IMR-90 (cell line): ENCODE measurements at regions not wholly inside any gene's neighbourhood (a gene's known extent, or its start where the extent isn't known, plus 50 kb on each side); places are given as distances from the start of the nearest gene placed in this dataset.

Experiments used
- ATAC-seq: fragments of 200-7000 bp; cut with Tn5 transposase; 2 replicates; pipeline ENCODE4 v1.9.1; 2020; ENCODE audit warnings: low read depth, mild to moderate bottlenecking, moderate library complexity
- BruUV-seq: library from RNA; stranded (reverse); fragments of 400-500 nt; replicated peaks from 2 replicates; lab custom pipeline; 2021; lab: Mats Ljungman, UMichigan
- CTCF ChIA-PET: fragments of 300-600 bp; formaldehyde crosslinking; extraction: SDS; loops from one replicate; lab custom pipeline; 2021; ENCODE audit warnings: antibody characterized with exemption; lab: Yijun Ruan, JAX
- POLR2A ChIA-PET: fragments of 300-600 bp; sonication (Branson Sonifier 250); formaldehyde crosslinking; loops from one replicate; lab custom pipeline; 2022; ENCODE audit warnings: antibody characterized with exemption; ENCODE audit not compliant: unreplicated experiment; lab: Charles Lee
- DNase-seq: peaks from one replicate; pipeline ENCODE4 v3.0.0; 2013
- H2AFZ ChIP-seq: replicated peaks from 2 replicates; pipeline ENCODE3; 2013; ENCODE audit warnings: low read length, mild to moderate bottlenecking; ENCODE audit not compliant: poor library complexity
- H2AK5ac ChIP-seq: 2 replicates; pipeline ENCODE4 v1.6.1; 2013; ENCODE audit warnings: low read depth, low read length, inconsistent platforms
- H2AK9ac ChIP-seq: replicated peaks from 2 replicates; pipeline ENCODE3; 2013; ENCODE audit warnings: mild to moderate bottlenecking, low read depth, low read length, moderate library complexity; ENCODE audit not compliant: poor library complexity
- H2BK120ac ChIP-seq: 2 replicates; pipeline ENCODE4 v1.6.1; 2013; ENCODE audit warnings: low read depth, low read length, inconsistent platforms
- H2BK15ac ChIP-seq: 3 replicates; pipeline ENCODE4 v1.6.1; 2013; ENCODE audit warnings: low read depth, low read length, inconsistent platforms
- H2BK20ac ChIP-seq: 2 replicates; pipeline ENCODE4 v1.6.1; 2013; ENCODE audit warnings: low read depth, mild to moderate bottlenecking, inconsistent platforms, low read length, moderate library complexity
- H2BK5ac ChIP-seq: 2 replicates; pipeline ENCODE4 v1.6.1; 2013; ENCODE audit warnings: mild to moderate bottlenecking, low read depth, low read length, inconsistent platforms; ENCODE audit not compliant: poor library complexity, severe bottlenecking
- H3K14ac ChIP-seq: replicated peaks from 2 replicates; pipeline ENCODE4 v1.6.1; 2013; ENCODE audit warnings: low read depth, low read length, inconsistent platforms
- H3K18ac ChIP-seq: 2 replicates; pipeline ENCODE4 v1.6.1; 2013; ENCODE audit warnings: low read depth, low read length, control low read depth
- H3K23ac ChIP-seq: 2 replicates; pipeline ENCODE4 v1.6.1; 2013; ENCODE audit warnings: low read depth, low read length, inconsistent platforms
- H3K27ac ChIP-seq: 2 replicates; pipeline ENCODE4 v1.5.1; 2013; ENCODE audit warnings: mild to moderate bottlenecking, control low read depth, low read length; ENCODE audit not compliant: insufficient read depth
- H3K27me3 ChIP-seq: 2 replicates; pipeline ENCODE4 v1.6.1; 2013; ENCODE audit warnings: low read length; ENCODE audit not compliant: control insufficient read depth, insufficient read depth
- H3K36me3 ChIP-seq: 2 replicates; pipeline ENCODE4 v1.6.1; 2013; ENCODE audit warnings: low read length, mixed read lengths; ENCODE audit not compliant: control insufficient read depth, insufficient read depth
- H3K4ac ChIP-seq: 2 replicates; pipeline ENCODE4 v1.6.1; 2013; ENCODE audit warnings: low read depth, low read length, inconsistent platforms
- H3K4me1 ChIP-seq: 2 replicates; pipeline ENCODE4 v1.6.1; 2013; ENCODE audit warnings: low read length, mixed read lengths; ENCODE audit not compliant: control insufficient read depth, insufficient read depth
- H3K4me2 ChIP-seq: 2 replicates; pipeline ENCODE4 v1.6.1; 2013; ENCODE audit warnings: low read depth, mild to moderate bottlenecking, control low read depth, low read length, moderate library complexity
- H3K4me3 ChIP-seq: 2 replicates; pipeline ENCODE4 v1.5.1; 2013; ENCODE audit warnings: low read depth, mild to moderate bottlenecking, control low read depth, low read length, moderate library complexity; ENCODE audit not compliant: insufficient read depth
- H3K56ac ChIP-seq: 2 replicates; pipeline ENCODE4 v1.6.1; 2013; ENCODE audit warnings: low read length, inconsistent platforms; ENCODE audit not compliant: insufficient read depth; ENCODE audit errors: extremely low read depth
- H3K79me1 ChIP-seq, 2 experiments: 2 replicates each; pipeline ENCODE4 v1.6.1; 2013; ENCODE audit warnings: low read length in 2 of 2, inconsistent platforms in 1 of 2, low read depth in 1 of 2
- H3K9ac ChIP-seq: 2 replicates; pipeline ENCODE4 v1.6.1; 2013; ENCODE audit warnings: low read depth, low read length, control low read depth
- H3K9me1 ChIP-seq: 2 replicates; pipeline ENCODE4 v1.6.1; 2013; ENCODE audit warnings: low read length, inconsistent platforms; ENCODE audit not compliant: insufficient read depth
- H3K9me3 ChIP-seq: 2 replicates; pipeline ENCODE4 v1.6.1; 2013; ENCODE audit warnings: low read length; ENCODE audit not compliant: control insufficient read depth, insufficient read depth
- H4K20me1 ChIP-seq: 2 replicates; pipeline ENCODE4 v1.6.1; 2013; ENCODE audit warnings: low read length, inconsistent platforms; ENCODE audit not compliant: insufficient read depth
- H4K5ac ChIP-seq: 2 replicates; pipeline ENCODE4 v1.6.1; 2013; ENCODE audit warnings: mild to moderate bottlenecking, low read depth, low read length, control low read depth
- H4K8ac ChIP-seq, 2 experiments: 2 replicates each; pipeline ENCODE4 v1.6.1; 2013; ENCODE audit warnings: low read depth in 2 of 2, low read length in 2 of 2, control low read depth in 1 of 2, inconsistent platforms in 1 of 2
- H4K91ac ChIP-seq: 2 replicates; pipeline ENCODE4 v1.6.1; 2013; ENCODE audit warnings: low read depth, low read length, inconsistent platforms; ENCODE audit not compliant: insufficient read depth
- BHLHE40 ChIP-seq: fragments of 150-350 bp; IDR thresholded peaks from 2 replicates; pipeline ENCODE4 v1.6.1; 2016; ENCODE audit warnings: mild to moderate bottlenecking, low read depth, low read length
- CEBPB ChIP-seq: IDR thresholded peaks from 2 replicates; pipeline ENCODE4 v1.6.1; 2012; ENCODE audit warnings: low read depth, low read length, improper control_type of control experiment
- CHD1 ChIP-seq: IDR thresholded peaks from 2 replicates; pipeline ENCODE4 v1.6.1; 2012; ENCODE audit warnings: low read depth, low read length, improper control_type of control experiment
- FOS ChIP-seq: fragments of 150-350 bp; IDR thresholded peaks from 2 replicates; pipeline ENCODE4 v1.6.1; 2016; ENCODE audit warnings: low read depth, low read length
- MAFK ChIP-seq: IDR thresholded peaks from 2 replicates; pipeline ENCODE4 v1.6.1; 2012; ENCODE audit warnings: low read depth, low read length, improper control_type of control experiment
- MAZ ChIP-seq: IDR thresholded peaks from 2 replicates; pipeline ENCODE4 v1.6.1; 2012; ENCODE audit warnings: low read depth, mild to moderate bottlenecking, low read length, improper control_type of control experiment, moderate library complexity, borderline replicate concordance
- MXI1 ChIP-seq: IDR thresholded peaks from 2 replicates; pipeline ENCODE4 v1.6.1; 2012; ENCODE audit warnings: low read depth, mild to moderate bottlenecking, low read length, moderate library complexity, borderline replicate concordance
- NFE2L2 ChIP-seq: fragments of 150-350 bp; IDR thresholded peaks from 2 replicates; pipeline ENCODE4 v1.6.1; 2016; ENCODE audit warnings: low read depth, mild to moderate bottlenecking, low read length
- POLR2A ChIP-seq: IDR thresholded peaks from 2 replicates; pipeline ENCODE4 v1.6.1; 2012; ENCODE audit warnings: mild to moderate bottlenecking, low read depth, low read length
- RAD21 ChIP-seq: IDR thresholded peaks from 2 replicates; pipeline ENCODE4 v1.6.1; 2012; ENCODE audit warnings: low read length, improper control_type of control experiment
- RCOR1 ChIP-seq: IDR thresholded peaks from 2 replicates; pipeline ENCODE4 v1.6.1; 2012; ENCODE audit warnings: mild to moderate bottlenecking, low read length, improper control_type of control experiment; ENCODE audit not compliant: insufficient replicate concordance
- RFX5 ChIP-seq: IDR thresholded peaks from 2 replicates; pipeline ENCODE4 v1.8.0; 2012; ENCODE audit warnings: low read depth, mild to moderate bottlenecking, low read length, moderate library complexity
- SMC3 ChIP-seq: fragments of 150-350 bp; IDR thresholded peaks from 2 replicates; pipeline ENCODE4 v1.6.1; 2016; ENCODE audit warnings: low read depth, mild to moderate bottlenecking, antibody characterized with exemption, low read length, moderate library complexity
- WGBS, 2 experiments: methylation state at CpG; one replicate each; pipeline versions ENCODE4 v1.1.5 to v1.1.7; 2013; ENCODE audit warnings: missing lambda C conversion rate in 2 of 2; ENCODE audit not compliant: insufficient read length in 1 of 2; ENCODE audit errors: extremely low coverage in 2 of 2; 5-methylcytosine and 5-hydroxymethylcytosine counted together
- dilution Hi-C: fragments of 300-500 bp; cut with HindIII; formaldehyde crosslinking; loops from one replicate; pipeline ENCODE4 v1.14.3; 2018; ENCODE audit warnings: low sequenced_read_pairs; ENCODE audit not compliant: unreplicated experiment
- in situ Hi-C: fragments of 300-500 bp; cut with MboI; formaldehyde crosslinking; loops from 3 replicates; pipeline ENCODE4 v1.14.3; 2019; ENCODE audit warnings: low sequenced_read_pairs, inconsistent platforms, mixed read lengths
- intact Hi-C: fragments of 100-400 bp; cut with micrococcal nuclease; formaldehyde crosslinking; loops from 2 replicates; pipeline ENCODE4 v1.10.0; 2022
- TF ChIP-seq, protein P1 (sequence below): fragments of 150-350 bp; IDR thresholded peaks from 2 replicates; pipeline ENCODE4 v1.6.1; 2017; ENCODE audit warnings: mild to moderate bottlenecking, antibody characterized with exemption, low read length, low read depth
- TF ChIP-seq, protein P2 (sequence below): fragments of 150-350 bp; IDR thresholded peaks from 2 replicates; pipeline ENCODE4 v1.6.1; 2016; ENCODE audit warnings: low read depth, mild to moderate bottlenecking, low read length, moderate library complexity, borderline replicate concordance
- TF ChIP-seq, protein P3 (sequence below): conservative IDR thresholded peaks from 2 replicates; pipeline ENCODE4 v1.5.1; 2012; ENCODE audit warnings: mild to moderate bottlenecking, low read depth, low read length, improper control_type of control experiment

DNA sequence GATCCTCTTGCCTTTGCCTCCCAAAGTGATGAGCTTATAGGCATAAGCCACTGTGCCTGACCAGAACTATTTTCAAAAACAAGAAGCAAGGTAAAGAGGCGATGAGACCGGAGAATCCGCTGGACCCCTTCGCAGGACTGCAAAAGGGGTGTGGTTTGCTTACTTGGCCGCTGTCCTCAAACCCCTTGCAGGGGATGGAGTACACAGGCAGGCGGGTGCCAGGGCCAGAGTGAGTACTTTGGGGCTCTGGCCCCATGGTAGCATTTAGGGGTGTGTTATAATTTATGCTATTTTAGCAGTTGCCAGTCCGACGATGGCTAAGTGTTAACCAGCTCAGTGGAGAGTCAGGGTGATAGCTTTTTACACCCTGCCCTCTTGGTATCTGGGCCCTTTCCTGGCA is 1454.9 kb downstream of the HACE1 start:
- Histone ChIP-seq H2AFZ (no peak overlapping the region), H3K9ac (no peak overlapping the region), H3K4me3 (no peak overlapping the region), H4K20me1 (no peaks in the 10 kb centered on the region), H2BK20ac (no peak overlapping the region), H4K91ac (no peak overlapping the region), H3K4ac (no peak overlapping the region), H2BK5ac (no peak overlapping the region), H2BK15ac (no peak overlapping the region), H2BK120ac (no peak overlapping the region), H3K14ac (no peak overlapping the region), H3K27ac (no peak overlapping the region), H3K18ac (no peak overlapping the region), H2AK9ac (no peak overlapping the region), H3K36me3 (no peaks in the 10 kb centered on the region), H3K9me3 (peaks cover 11% of the 10 kb centered on the region; the same call in 1 of the 2 replicates), H3K23ac (no peak overlapping the region), H4K5ac (no peak overlapping the region), H3K79me1 (no peaks in the 10 kb centered on the region), H2AK5ac (no peak overlapping the region), H3K4me2 (no peak overlapping the region), H3K4me1 (no peaks in the 10 kb centered on the region), H3K56ac (no peak overlapping the region), H3K9me1 (no peaks in the 10 kb centered on the region), H4K8ac (no peak overlapping the region), H3K27me3 (no peaks in the 10 kb centered on the region)
- no peak for DNase-seq
- no peak for ATAC-seq
- in situ Hi-C loops (no loop called here), dilution Hi-C loops (no loop called here), intact Hi-C loops (no loop called here)
- ChIA-PET CTCF (no interaction called here), POLR2A (no interaction called here)
- WGBS, 2 experiments = no CpG with 5 or more reads among the region's 8 CpGs
- no peak for TF ChIP-seq RAD21
- TF ChIP-seq CHD1 = no peak
- TF ChIP-seq, protein P1, sequence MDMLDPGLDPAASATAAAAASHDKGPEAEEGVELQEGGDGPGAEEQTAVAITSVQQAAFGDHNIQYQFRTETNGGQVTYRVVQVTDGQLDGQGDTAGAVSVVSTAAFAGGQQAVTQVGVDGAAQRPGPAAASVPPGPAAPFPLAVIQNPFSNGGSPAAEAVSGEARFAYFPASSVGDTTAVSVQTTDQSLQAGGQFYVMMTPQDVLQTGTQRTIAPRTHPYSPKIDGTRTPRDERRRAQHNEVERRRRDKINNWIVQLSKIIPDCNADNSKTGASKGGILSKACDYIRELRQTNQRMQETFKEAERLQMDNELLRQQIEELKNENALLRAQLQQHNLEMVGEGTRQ = no peak
- TF ChIP-seq, protein P2, sequence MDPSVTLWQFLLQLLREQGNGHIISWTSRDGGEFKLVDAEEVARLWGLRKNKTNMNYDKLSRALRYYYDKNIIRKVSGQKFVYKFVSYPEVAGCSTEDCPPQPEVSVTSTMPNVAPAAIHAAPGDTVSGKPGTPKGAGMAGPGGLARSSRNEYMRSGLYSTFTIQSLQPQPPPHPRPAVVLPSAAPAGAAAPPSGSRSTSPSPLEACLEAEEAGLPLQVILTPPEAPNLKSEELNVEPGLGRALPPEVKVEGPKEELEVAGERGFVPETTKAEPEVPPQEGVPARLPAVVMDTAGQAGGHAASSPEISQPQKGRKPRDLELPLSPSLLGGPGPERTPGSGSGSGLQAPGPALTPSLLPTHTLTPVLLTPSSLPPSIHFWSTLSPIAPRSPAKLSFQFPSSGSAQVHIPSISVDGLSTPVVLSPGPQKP = no peak
- TF ChIP-seq CEBPB = no peak
- no peak for TF ChIP-seq POLR2A
- no peak for TF ChIP-seq NFE2L2
- TF ChIP-seq SMC3 = no peak
- no peak for TF ChIP-seq BHLHE40
- TF ChIP-seq MAZ = no peak
- no peak for TF ChIP-seq RFX5
- TF ChIP-seq MAFK = no peak
- TF ChIP-seq, protein P3, sequence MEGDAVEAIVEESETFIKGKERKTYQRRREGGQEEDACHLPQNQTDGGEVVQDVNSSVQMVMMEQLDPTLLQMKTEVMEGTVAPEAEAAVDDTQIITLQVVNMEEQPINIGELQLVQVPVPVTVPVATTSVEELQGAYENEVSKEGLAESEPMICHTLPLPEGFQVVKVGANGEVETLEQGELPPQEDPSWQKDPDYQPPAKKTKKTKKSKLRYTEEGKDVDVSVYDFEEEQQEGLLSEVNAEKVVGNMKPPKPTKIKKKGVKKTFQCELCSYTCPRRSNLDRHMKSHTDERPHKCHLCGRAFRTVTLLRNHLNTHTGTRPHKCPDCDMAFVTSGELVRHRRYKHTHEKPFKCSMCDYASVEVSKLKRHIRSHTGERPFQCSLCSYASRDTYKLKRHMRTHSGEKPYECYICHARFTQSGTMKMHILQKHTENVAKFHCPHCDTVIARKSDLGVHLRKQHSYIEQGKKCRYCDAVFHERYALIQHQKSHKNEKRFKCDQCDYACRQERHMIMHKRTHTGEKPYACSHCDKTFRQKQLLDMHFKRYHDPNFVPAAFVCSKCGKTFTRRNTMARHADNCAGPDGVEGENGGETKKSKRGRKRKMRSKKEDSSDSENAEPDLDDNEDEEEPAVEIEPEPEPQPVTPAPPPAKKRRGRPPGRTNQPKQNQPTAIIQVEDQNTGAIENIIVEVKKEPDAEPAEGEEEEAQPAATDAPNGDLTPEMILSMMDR = no peak
- no peak for TF ChIP-seq MXI1
- TF ChIP-seq RCOR1 = no peak
- TF ChIP-seq FOS = no peak
- BruUV-seq = no TSS peak
